PC-3 (cell line): ENCODE measurements at regions not wholly inside any gene's neighbourhood (a gene's known extent, or its start where the extent isn't known, plus 50 kb on each side); places are given as distances from the start of the nearest gene placed in this dataset.

ENCODE experiments used
- ATAC-seq: fragments of 200-7000 bp; cut with Tn5 transposase; 2 replicates; pipeline ENCODE4 v1.9.1; 2020; ENCODE audit warnings: mild to moderate bottlenecking, moderate library complexity
- BruUV-seq: library from RNA; stranded (reverse); fragments of 400-500 nt; replicated peaks from 2 replicates; lab custom pipeline; 2021; lab: Mats Ljungman, UMichigan
- CTCF ChIA-PET: fragments of 300-600 bp; sonication (Branson Sonifier 250); formaldehyde crosslinking; loops from one replicate; lab custom pipeline; 2022; ENCODE audit warnings: antibody characterized with exemption; lab: Charles Lee
- POLR2A ChIA-PET: fragments of 300-600 bp; sonication (Branson Sonifier 250); formaldehyde crosslinking; loops from one replicate; lab custom pipeline; 2022; ENCODE audit warnings: antibody characterized with exemption; ENCODE audit not compliant: unreplicated experiment; lab: Charles Lee
- DNase-seq: peaks from one replicate; pipeline ENCODE4 v3.0.0-alpha.2; 2015
- H2AFZ ChIP-seq: fragments of 300-600 bp; sonication (generic); 2 replicates; pipeline ENCODE4 v1.6.0; 2016; ENCODE audit warnings: antibody characterized with exemption, low read length
- H3F3A ChIP-seq: fragments of 300-600 bp; sonication (generic); one replicate; pipeline ENCODE4 v1.6.0; 2017; ENCODE audit warnings: antibody characterized with exemption, low read length, control low read depth, mild to moderate bottlenecking; ENCODE audit not compliant: unreplicated experiment
- H3K27ac ChIP-seq: fragments of 300-600 bp; sonication (generic); 2 replicates; pipeline ENCODE4 v1.5.1; 2016; ENCODE audit warnings: mild to moderate bottlenecking, low read length
- H3K27me3 ChIP-seq: fragments of 300-600 bp; sonication (generic); 2 replicates; pipeline ENCODE4 v1.6.1; 2016; ENCODE audit warnings: low read length, mixed read lengths
- H3K36me3 ChIP-seq: fragments of 300-600 bp; sonication (generic); 2 replicates; pipeline ENCODE4 v1.6.1; 2016; ENCODE audit warnings: low read depth, mixed run types, low read length, mixed read lengths
- H3K4me1 ChIP-seq: fragments of 300-600 bp; sonication (generic); 2 replicates; pipeline ENCODE4 v1.5.1; 2016; ENCODE audit warnings: low read length; ENCODE audit not compliant: insufficient read depth
- H3K4me2 ChIP-seq: fragments of 300-600 bp; sonication (generic); 2 replicates; pipeline ENCODE4 v1.6.0; 2016; ENCODE audit warnings: low read length
- H3K4me3 ChIP-seq: fragments of 300-600 bp; sonication (generic); 2 replicates; pipeline ENCODE4 v1.5.1; 2016; ENCODE audit warnings: mild to moderate bottlenecking, low read length, mixed read lengths
- H3K79me2 ChIP-seq: fragments of 300-600 bp; sonication (generic); 2 replicates; pipeline ENCODE4 v1.6.1; 2017; ENCODE audit warnings: low read length, mixed read lengths
- H3K9ac ChIP-seq: fragments of 300-600 bp; sonication (generic); 2 replicates; pipeline ENCODE4 v1.6.0; 2016; ENCODE audit warnings: mild to moderate bottlenecking, low read length
- H3K9me2 ChIP-seq: fragments of 300-600 bp; sonication (generic); replicated peaks from 2 replicates; pipeline ENCODE4 v1.6.1; 2016; ENCODE audit warnings: mixed run types, low read length, mixed read lengths
- H3K9me3 ChIP-seq: fragments of 300-600 bp; sonication (generic); 2 replicates; pipeline ENCODE4 v1.6.1; 2016; ENCODE audit warnings: low read length, mixed read lengths
- H4K20me1 ChIP-seq: fragments of 300-600 bp; sonication (generic); 2 replicates; pipeline ENCODE4 v1.6.1; 2016; ENCODE audit warnings: low read length, mixed read lengths
- CTCF ChIP-seq: fragments of 300-600 bp; sonication (generic); conservative IDR thresholded peaks from 2 replicates; pipeline ENCODE4 v1.5.1; 2017; ENCODE audit warnings: antibody characterized with exemption, low read depth, mild to moderate bottlenecking, low read length
- EZH2 ChIP-seq: fragments of 300-600 bp; sonication (generic); IDR thresholded peaks from one replicate; pipeline ENCODE4 v1.6.1; 2017; ENCODE audit warnings: antibody characterized with exemption, mild to moderate bottlenecking, low read length; ENCODE audit not compliant: unreplicated experiment
- EZH2phosphoT487 ChIP-seq: fragments of 300-600 bp; sonication (generic); IDR thresholded peaks from 2 replicates; pipeline ENCODE4 v1.6.1; 2018; ENCODE audit warnings: mild to moderate bottlenecking, antibody characterized with exemption, low read length, borderline replicate concordance
- intact Hi-C: fragments of 100-400 bp; cut with micrococcal nuclease; formaldehyde crosslinking; loops from 2 replicates; pipeline ENCODE4 v1.9.0; 2023

- H2AFZ ChIP-seq, result no peak overlapping the region
- no peaks in the 10 kb centered on the region for H4K20me1 ChIP-seq
- H3K27ac ChIP-seq, result no peak overlapping the region
- H3K9me3 ChIP-seq, result peaks cover 6% of the 10 kb centered on the region; the same call in 1 of the 2 replicates
- H3K36me3 ChIP-seq, result no peaks in the 10 kb centered on the region
- no peak for TF ChIP-seq EZH2
- TF ChIP-seq CTCF, result no peak
- no peak for TF ChIP-seq EZH2phosphoT487
- H3K4me1 ChIP-seq, result peaks cover 23% of the 10 kb centered on the region
- POLR2A ChIA-PET, result no interaction called here
- H3K27me3 ChIP-seq, result no peaks in the 10 kb centered on the region
- intact Hi-C loops, result no loop called here
- no peak overlapping the region for H3K4me3 ChIP-seq
- no peak overlapping the region for H3K9ac ChIP-seq
- no TSS peak for BruUV-seq
- CTCF ChIA-PET, result no interaction called here
- no peaks in the 10 kb centered on the region for H3K9me2 ChIP-seq
- H3K4me2 ChIP-seq, result no peak overlapping the region
- DNase-seq (no peak), ATAC-seq (no peak)
- H3F3A ChIP-seq, result no peaks in the 10 kb centered on the region
- H3K79me2 ChIP-seq, result no peaks in the 10 kb centered on the region
Measured at GRCh38 chr1:115233598-115233997, 104.5 kb downstream of the NGF start.

- peaks cover 30% of the 10 kb centered on the region for H3K4me1 ChIP-seq
- no peak for TF ChIP-seq CTCF
- no peak for TF ChIP-seq EZH2
- TF ChIP-seq EZH2phosphoT487, result no peak
- no peaks in the 10 kb centered on the region for H3F3A ChIP-seq
- no peaks in the 10 kb centered on the region for H3K27me3 ChIP-seq
- no peaks in the 10 kb centered on the region for H3K9me3 ChIP-seq
- ATAC-seq, result peak; percentile 90
- no TSS peak for BruUV-seq
- H2AFZ ChIP-seq, result no peak overlapping the region
- ChIA-PET POLR2A (no interaction called here), CTCF (interaction anchor here (0.6 kb wide), 1 partner anchor 16 kb away, joined by 4 read pairs; no protein-coding TSS in a partner anchor)
- H4K20me1 ChIP-seq, result no peaks in the 10 kb centered on the region
- H3K9ac ChIP-seq, result no peak overlapping the region
- H3K4me3 ChIP-seq, result no peak overlapping the region
- H3K27ac ChIP-seq, result peak overlapping the region; percentile 48
- H3K9me2 ChIP-seq, result no peaks in the 10 kb centered on the region
- peak; percentile 80 for DNase-seq
- intact Hi-C loops, result no loop called here
- H3K4me2 ChIP-seq, result peak overlapping the region; percentile 7; the same call in 1 of the 2 replicates
- no peaks in the 10 kb centered on the region for H3K36me3 ChIP-seq
- H3K79me2 ChIP-seq, result no peaks in the 10 kb centered on the region
Measured at GRCh38 chr1:115230281-115230680, 107.8 kb downstream of the NGF start.

GRCh38 chr1:115229016-115229415 is 109.0 kb downstream of the NGF start:
- Histone ChIP-seq H4K20me1 (no peaks in the 10 kb centered on the region), H3K9ac (no peak overlapping the region), H3K9me2 (no peaks in the 10 kb centered on the region), H3K27me3 (no peaks in the 10 kb centered on the region), H3K4me1 (peaks cover 30% of the 10 kb centered on the region), H3F3A (no peaks in the 10 kb centered on the region), H3K9me3 (no peaks in the 10 kb centered on the region), H3K36me3 (no peaks in the 10 kb centered on the region), H3K27ac (no peak overlapping the region), H3K79me2 (no peaks in the 10 kb centered on the region), H3K4me2 (no peak overlapping the region), H3K4me3 (no peak overlapping the region), H2AFZ (no peak overlapping the region)
- POLR2A ChIA-PET, result no interaction called here
- ATAC-seq, result peak; percentile 70
- DNase-seq, result peak; percentile 43
- TF ChIP-seq EZH2phosphoT487 (no peak), CTCF (no peak), EZH2 (no peak)
- intact Hi-C loops, result no loop called here
- no TSS peak for BruUV-seq
- CTCF ChIA-PET, result interaction anchor here (0.5 to 0.6 kb wide), 2 partner anchors 93 to 98 kb away, joined by 3 read pairs; no protein-coding TSS in a partner anchor
